ENCODE measurements at regions not wholly inside any gene's neighbourhood (a gene's known extent, or its start where the extent isn't known, plus 50 kb on each side); places are given as distances from the start of the nearest gene placed in this dataset.

DNA sequence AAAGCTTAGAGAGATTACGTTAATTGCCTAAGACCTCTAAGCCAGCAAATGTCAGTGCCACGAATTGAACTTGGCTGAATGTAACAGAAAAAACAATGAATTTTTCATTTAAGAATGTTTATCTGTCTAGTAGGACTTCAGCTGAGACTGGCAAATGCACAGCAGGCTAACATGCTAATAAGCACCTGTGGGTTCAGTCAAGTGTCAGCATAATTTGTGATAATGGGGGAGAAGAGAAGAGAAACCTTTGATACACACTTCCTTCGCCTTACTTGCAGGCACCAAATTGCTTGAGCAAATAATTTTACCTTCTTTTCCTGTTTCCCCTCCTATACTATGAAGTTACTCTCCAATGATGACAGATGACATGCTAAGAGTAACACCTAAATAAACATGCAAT is 1136.5 kb upstream of the SORCS1 start:
- Histone ChIP-seq H2BK20ac (ENCODE audit: low read depth, low read length) (no peak overlapping the region), H3K4me2 (ENCODE audit: low read depth, low read length) (no peak overlapping the region), H2BK15ac (ENCODE audit: low read depth, low read length) (no peak overlapping the region), H3K23ac (ENCODE audit: low read depth, low read length) (no peak overlapping the region), H3K27ac (ENCODE audit: insufficient read depth, low read length) (no peak overlapping the region), H2AFZ (replicated peaks; ENCODE audit: low read length, poor library complexity) (no peak overlapping the region), H2AK5ac (ENCODE audit: low read depth, low read length) (no peak overlapping the region), H3K79me1 (ENCODE audit: low read depth in 1 of 2, low read length in 2 of 2) (no peaks in the 10 kb centered on the region), H3K9me1 (ENCODE audit: insufficient read depth, low read length) (no peaks in the 10 kb centered on the region), H4K91ac (ENCODE audit: insufficient read depth, low read depth, low read length) (no peak overlapping the region), H3K14ac (replicated peaks; ENCODE audit: low read depth, low read length) (no peak overlapping the region), H2AK9ac (replicated peaks; ENCODE audit: low read depth, low read length, poor library complexity) (no peak overlapping the region), H4K20me1 (ENCODE audit: insufficient read depth, low read length) (no peaks in the 10 kb centered on the region), H2BK120ac (ENCODE audit: low read depth, low read length) (no peak overlapping the region), H3K27me3 (ENCODE audit: control insufficient read depth, insufficient read depth, low read length) (no peaks in the 10 kb centered on the region), H2BK5ac (ENCODE audit: low read depth, low read length, poor library complexity, severe bottlenecking) (no peak overlapping the region), H3K56ac (ENCODE audit: extremely low read depth, insufficient read depth, low read length) (no peak overlapping the region), H3K9ac (ENCODE audit: low read depth, low read length) (no peak overlapping the region), H3K4me3 (ENCODE audit: insufficient read depth, low read depth, low read length) (no peak overlapping the region), H3K18ac (ENCODE audit: low read depth, low read length) (no peak overlapping the region), H4K8ac (ENCODE audit: low read depth in 2 of 2, low read length in 2 of 2) (no peak overlapping the region), H3K9me3 (ENCODE audit: control insufficient read depth, insufficient read depth, low read length) (no peaks in the 10 kb centered on the region; the same call in 1 of the 2 replicates), H3K4me1 (ENCODE audit: control insufficient read depth, insufficient read depth, low read length) (no peaks in the 10 kb centered on the region), H3K36me3 (ENCODE audit: control insufficient read depth, insufficient read depth, low read length) (no peaks in the 10 kb centered on the region), H3K4ac (ENCODE audit: low read depth, low read length) (no peak overlapping the region), H4K5ac (ENCODE audit: low read depth, low read length) (no peak overlapping the region)
- no peak for ATAC-seq (ENCODE audit: low read depth)
- in situ Hi-C loops (cut with MboI; ENCODE audit: low sequenced_read_pairs): no loop called here
- dilution Hi-C loops (cut with HindIII; ENCODE audit: low sequenced_read_pairs, unreplicated experiment): no loop called here
- BruUV-seq (replicated peaks): no TSS peak
- TF ChIP-seq RFX5 (IDR thresholded peaks at IDR 0.05; ENCODE audit: low read depth, low read length): no peak
- no peak for TF ChIP-seq SMC3 (IDR thresholded peaks at IDR 0.05; ENCODE audit: low read depth, low read length)
- TF ChIP-seq NFE2L2 (IDR thresholded peaks at IDR 0.05; ENCODE audit: low read depth, low read length): no peak
- TF ChIP-seq RCOR1 (IDR thresholded peaks at IDR 0.05; ENCODE audit: insufficient replicate concordance, low read length): no peak
- TF ChIP-seq, protein P1, sequence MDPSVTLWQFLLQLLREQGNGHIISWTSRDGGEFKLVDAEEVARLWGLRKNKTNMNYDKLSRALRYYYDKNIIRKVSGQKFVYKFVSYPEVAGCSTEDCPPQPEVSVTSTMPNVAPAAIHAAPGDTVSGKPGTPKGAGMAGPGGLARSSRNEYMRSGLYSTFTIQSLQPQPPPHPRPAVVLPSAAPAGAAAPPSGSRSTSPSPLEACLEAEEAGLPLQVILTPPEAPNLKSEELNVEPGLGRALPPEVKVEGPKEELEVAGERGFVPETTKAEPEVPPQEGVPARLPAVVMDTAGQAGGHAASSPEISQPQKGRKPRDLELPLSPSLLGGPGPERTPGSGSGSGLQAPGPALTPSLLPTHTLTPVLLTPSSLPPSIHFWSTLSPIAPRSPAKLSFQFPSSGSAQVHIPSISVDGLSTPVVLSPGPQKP (IDR thresholded peaks at IDR 0.05; ENCODE audit: borderline replicate concordance, low read depth, low read length): no peak
- TF ChIP-seq, protein P2, sequence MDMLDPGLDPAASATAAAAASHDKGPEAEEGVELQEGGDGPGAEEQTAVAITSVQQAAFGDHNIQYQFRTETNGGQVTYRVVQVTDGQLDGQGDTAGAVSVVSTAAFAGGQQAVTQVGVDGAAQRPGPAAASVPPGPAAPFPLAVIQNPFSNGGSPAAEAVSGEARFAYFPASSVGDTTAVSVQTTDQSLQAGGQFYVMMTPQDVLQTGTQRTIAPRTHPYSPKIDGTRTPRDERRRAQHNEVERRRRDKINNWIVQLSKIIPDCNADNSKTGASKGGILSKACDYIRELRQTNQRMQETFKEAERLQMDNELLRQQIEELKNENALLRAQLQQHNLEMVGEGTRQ (IDR thresholded peaks at IDR 0.05; ENCODE audit: low read depth, low read length): no peak
- TF ChIP-seq POLR2A (IDR thresholded peaks at IDR 0.05; ENCODE audit: low read depth, low read length): no peak
- TF ChIP-seq CHD1 (IDR thresholded peaks at IDR 0.05; ENCODE audit: low read depth, low read length): no peak
- no peak for TF ChIP-seq FOS (IDR thresholded peaks at IDR 0.05; ENCODE audit: low read depth, low read length)
- TF ChIP-seq MXI1 (IDR thresholded peaks at IDR 0.05; ENCODE audit: borderline replicate concordance, low read depth, low read length): no peak
- TF ChIP-seq BHLHE40 (IDR thresholded peaks at IDR 0.05; ENCODE audit: low read depth, low read length): no peak
- TF ChIP-seq MAFK (IDR thresholded peaks at IDR 0.05; ENCODE audit: low read depth, low read length): no peak
- TF ChIP-seq MAZ (IDR thresholded peaks at IDR 0.05; ENCODE audit: borderline replicate concordance, low read depth, low read length): no peak
- TF ChIP-seq RAD21 (IDR thresholded peaks at IDR 0.05; ENCODE audit: low read length): no peak
- ChIA-PET CTCF (no interaction called here), POLR2A (ENCODE audit: unreplicated experiment) (no interaction called here)
- no peak for DNase-seq
- intact Hi-C loops (cut with micrococcal nuclease): no loop called here
- WGBS, 2 experiments (ENCODE audit: extremely low coverage in 2 of 2, insufficient read length in 1 of 2): no CpG with 5 or more reads among the region's 3 CpGs

All from IMR-90 (cell line).